Activated CD4-positive, alpha-beta T cell treated with anti-CD3 and anti-CD28 coated beads, Interleukin-2, amount 50 U/mL, for 4 hours (primary cell): ENCODE measurements at regions not wholly inside any gene's neighbourhood (a gene's known extent, or its start where the extent isn't known, plus 50 kb on each side); places are given as distances from the start of the nearest gene placed in this dataset.
"Not testable (repeated sequence)": the region's sequence is repeated elsewhere in the genome, so short reads cannot be mapped to it uniquely, and the experiment has no call there.

Experiments
- DNase-seq, 2 experiments: peaks; one replicate each; pipeline ENCODE4 v3.0.0-alpha.2; 2020

DNA sequence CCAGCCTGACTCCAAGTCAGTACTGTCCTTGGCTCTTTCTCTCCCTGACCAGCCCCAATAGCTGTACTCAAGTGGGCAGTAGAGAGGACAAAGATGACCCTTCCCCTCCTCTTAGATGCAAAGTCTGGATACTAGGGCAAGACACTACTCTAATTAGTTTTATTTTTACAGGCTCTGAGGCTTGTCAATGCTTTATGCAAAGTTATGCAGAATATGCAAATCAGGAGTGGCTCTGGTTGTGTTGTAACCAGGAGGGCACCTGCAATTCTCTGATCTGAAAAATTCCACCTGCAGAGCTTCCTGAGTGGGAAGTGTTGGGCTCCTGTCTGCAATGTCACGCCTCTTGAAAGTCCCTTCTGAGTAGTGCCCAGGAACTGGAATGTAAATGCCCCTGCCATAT is 201.5 kb downstream of the RGS3 start:
- no peak for DNase-seq

DNA sequence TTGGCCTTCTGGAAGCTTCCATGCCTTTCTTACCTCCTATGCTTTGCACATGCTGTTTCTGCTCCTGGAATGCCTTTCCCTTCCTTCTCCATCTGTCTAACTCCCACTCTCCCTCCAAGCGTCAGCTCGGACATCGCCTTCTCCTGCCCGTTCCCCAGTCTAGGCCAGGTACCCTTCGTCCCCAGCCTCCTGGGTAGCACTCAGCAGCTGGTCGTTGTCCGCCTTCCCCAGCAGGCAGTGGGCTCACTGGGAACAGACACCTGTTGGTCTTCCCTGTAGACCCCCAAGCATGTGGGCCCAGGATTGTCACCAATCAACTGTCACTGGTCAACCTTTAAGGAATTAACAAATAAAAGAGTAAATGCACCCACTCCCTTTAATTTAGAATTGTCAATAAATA is 202.2 kb downstream of the RGS3 start:
- DNase-seq: no peak

DNA sequence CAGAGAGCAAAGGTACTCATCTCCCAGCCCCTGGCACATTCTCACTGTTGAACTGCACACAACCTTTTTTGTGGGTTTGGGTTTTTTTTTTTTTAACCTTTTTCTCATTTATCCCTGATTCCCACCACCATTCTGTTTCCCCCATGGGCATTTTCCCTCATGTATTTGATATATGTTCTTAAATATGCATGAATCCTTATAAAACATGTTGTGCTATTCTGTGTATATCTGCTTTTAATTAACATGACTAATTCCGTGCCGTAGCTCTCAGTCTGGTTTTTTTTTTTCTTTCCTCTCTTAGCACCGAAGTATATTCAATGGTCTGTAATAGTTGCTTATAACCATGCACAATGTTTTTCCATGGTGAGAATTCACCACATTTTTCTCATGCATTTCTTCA is 204.5 kb downstream of the RGS3 start:
- no peak for DNase-seq

DNA sequence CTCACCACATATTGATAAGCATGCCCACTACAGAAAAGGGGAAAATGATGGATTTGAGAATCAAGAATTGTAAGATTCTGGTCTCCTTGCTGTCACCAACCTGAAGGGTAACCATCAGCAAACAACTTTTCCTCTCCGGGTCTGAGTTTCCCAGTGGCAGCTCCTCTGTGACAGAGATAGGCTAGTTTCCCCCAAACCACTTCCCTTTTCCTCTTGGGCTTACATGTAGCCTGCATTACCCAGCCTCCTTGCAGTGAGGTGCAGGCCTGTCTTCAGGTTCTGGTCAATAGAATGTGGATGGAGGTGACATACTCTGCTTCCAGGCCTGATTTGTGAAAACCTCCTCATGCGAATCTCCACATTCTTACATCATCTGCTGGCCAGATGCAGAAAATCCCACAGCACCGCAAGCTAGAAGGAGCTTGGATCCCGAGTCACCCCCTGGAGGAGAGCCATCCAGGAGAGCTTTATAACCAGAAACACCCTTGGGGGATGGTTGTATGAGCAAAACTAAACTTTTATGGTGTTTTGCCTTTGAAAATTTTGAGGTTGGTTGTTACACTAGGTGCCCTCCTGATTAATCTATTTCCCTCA is 206.1 kb downstream of the RGS3 start:
- no peak for DNase-seq

DNA sequence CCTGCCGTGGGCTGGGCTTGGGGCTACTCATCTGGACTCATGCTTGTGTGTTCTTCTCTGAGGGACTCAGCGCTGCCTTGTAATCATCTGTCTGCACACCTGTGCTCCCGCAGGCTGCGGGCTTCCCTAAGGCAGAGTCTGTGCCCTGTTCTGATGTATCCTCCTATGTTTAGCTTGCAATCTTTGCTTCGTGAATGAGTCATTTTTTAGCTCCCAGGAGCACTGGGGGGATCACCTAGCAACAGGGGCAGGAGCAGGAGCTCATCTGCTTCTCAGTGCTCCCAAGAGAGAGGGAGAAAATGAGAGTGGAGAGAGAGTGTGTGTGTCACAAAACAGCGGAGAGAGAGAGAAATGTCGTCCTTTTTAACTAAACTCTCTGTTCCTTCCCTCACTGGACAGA is 202.4 kb upstream of the ZNF618 start:
- DNase-seq: no peak

DNA sequence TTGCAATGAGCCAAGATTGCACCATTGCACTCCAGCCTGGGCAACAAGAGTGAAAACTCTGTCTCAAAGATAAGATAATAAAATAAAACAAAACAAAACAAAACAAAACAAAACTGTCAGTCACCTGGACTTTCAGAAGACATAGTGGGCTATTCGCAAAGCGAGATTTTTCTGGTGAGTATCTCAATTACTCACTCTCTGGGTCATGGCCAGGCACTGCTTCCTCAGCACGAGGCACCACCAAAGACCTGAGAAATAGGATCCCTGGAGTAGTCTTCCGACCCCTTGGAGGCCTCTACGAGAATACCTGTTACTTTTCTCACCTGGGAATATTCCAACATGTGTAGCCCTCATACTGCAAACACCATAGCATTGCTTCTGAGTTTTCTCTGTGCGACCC is 201.7 kb upstream of the ZNF618 start:
- no peak for DNase-seq

DNA sequence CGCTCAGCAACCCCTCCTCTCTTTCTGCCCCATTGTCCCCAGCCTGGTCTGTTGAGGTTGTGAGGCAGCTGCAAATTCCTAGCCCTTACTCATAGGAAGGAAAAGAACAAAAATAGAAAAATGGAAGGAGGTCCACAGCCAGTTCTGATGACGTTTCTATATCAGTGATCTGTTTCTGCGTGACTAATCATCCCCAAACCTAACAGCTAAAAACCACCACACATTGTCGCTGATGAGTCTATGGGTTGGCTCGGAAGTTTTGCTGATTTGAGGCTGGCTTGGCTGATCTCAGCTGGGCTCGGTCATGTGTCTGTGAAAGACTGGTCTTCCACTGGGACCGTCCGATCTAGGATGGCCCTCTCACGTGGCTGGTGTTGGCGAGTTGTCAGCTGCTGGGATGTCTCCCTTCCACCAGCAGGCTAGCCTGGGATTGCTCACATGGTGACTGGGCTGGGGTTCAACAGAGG is 200.6 kb upstream of the ZNF618 start:
- no peak for DNase-seq

DNA sequence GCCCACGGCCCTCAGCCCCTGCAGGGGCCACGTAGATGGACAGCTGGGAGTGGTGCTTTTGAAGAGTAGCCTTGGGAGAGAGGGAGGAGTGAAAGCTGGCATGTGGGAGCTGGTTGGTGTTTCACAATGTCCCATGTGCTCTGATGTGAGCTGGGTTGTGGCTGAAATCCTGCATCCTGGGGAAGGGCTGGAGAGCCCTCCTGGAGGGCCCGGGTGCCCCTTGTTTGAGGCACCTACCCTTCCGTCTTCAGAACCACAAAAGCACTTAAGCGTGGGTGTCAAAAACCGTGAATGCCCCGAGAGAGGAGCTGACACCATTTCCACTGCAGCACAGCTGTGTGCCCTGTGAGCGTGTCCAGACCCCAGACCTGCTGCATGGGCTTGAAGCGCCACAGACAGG is 199.1 kb upstream of the ZNF618 start:
- DNase-seq: no peak

DNA sequence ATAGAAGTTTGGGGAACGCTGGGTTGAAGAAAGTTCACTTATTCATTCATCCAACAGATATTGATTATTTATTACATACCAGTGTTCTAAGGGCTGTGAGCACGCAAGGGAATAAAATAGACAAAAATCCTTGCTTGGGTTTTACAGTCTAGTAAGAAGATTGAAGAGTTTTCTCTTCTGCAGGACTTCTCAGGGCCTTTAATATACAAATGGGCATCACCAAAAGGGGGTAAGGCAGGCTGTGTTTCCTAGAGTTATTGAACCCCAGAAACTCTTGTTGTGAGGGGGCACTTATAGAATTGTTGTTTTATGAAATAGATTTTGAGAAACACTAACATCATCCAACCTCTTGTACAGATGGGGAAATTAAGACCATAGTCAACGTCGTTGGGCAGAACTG is 198.5 kb upstream of the ZNF618 start:
- no peak for DNase-seq

DNA sequence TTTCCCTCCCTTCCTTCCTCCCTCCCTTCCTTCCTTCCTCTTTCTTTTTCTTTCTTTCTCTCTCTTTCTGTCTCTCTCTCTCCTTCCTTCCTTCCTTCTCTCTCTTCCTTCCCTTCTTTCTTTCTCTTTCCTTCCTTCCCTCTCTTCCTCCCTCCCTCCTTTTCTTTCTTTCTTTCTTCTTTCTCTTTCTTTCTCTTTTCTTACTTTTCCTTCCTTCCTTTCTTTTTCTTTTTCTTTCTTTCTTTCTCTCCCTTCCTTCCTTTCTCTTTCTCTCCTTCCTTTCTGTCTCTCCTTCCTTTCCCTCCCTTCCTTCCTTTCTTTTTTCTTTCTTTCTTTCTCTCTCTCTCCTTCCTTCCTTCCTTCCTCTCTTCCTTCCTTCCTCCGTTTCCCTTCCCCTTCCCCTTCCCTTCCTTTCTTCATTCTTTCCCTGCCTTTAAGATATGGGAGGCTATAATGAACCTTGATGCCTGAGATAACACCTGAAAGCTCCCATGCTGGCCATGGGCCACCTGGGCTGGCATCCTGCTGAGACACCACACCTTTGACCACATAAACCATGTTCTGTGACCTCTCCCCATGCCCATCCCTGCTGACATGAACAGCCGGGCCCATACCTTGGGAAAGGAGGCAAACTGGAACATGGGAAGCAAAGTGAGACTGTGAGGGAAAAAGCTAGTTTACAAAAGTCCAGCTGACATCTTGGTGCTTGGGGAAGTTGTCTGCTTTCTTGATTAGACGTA is 197.8 kb upstream of the ZNF618 start:
- DNase-seq: no peak

DNA sequence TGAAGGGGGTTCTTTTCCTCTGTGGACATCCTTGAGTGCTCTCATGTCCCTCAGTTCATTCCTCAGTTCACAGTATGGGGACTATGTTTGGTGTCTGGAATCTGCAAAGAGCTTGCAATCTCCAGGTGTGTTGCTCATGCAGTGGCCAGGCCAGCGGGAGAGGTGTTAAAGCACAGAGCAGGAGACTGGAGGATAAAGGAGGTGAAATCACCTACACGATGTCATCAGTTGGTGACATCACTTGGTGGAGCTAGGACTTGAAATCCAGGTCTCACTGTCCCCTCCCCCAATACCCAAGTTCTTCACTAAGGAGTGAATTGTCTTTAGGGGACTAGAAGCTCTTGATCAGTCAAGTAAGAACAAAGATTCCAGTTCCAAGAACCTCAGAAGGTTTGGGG is 197.3 kb upstream of the ZNF618 start:
- no peak for DNase-seq

DNA sequence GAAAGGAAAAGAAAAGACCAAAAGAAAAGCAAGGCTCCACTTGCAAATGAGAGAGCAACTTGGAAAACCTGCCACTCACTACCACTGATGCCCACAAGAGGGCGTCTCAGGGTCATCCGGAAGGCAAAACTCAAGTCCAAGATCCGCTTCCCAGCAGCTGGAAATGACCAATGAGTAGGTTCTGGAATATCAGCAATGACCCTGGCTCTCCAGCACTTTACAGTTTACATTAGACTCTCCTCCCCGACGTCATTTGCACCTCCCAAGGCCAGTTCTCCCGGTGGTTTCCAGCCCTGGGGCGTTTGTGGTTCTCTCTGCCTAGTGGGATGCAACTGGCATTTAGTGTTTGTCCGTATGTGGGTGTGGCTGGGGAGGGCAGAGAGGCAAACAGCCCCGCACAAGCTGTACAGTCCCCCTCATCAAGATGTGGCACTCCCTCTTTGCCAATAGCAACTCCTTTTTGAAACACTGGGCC is 193.8 kb upstream of the ZNF618 start:
- peak in 1 of 2 experiments; percentile 6 for DNase-seq

DNA sequence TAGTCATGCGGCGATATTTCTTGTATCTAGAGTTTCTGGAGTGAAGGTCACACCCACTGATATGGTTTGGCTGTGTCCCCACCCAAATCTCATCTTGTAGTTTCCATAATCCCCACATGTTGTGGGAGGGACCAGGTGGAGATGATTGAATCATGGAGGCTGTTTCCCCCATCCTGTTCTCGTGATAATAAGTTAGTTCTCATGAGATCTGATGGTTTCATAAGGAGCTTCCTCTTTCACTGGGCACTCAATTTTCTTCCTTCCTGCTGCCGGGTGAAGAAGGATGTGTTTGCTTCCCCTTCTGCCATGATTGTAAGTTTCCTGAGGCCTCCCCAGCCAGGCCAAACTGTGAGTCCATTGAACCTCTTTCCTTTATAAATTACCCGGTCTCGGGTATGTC is 190.5 kb upstream of the ZNF618 start:
- not testable (repeated sequence) for DNase-seq

DNA sequence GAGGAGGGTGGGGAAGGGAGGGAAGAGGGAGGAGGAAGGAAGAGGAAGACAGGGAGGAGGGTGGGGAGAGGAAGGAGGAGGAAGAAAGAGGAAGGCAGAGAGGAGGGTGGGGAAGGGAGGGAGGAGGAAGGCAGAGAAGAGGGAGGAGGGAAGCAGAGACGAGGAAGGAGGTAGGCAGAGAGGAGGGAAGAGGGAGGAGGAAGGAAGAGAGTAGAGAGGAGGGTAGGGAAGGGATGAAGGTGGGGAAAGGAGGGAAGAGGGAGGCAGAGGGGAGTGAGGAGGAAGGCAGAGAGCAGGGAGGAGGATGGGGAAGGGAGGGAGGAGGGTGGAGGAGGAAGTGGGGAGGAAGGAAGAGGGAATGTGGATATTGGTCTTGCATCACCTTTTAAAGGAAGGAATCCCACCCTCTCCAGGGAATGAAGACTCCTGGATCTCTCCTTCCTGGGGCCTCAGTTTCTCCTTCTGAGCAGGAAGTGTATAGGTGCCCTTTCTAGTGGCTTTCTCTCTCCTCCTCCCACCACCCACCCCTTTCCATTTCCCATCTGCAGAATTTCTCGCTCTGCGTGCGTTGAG is 188.9 kb upstream of the ZNF618 start:
- DNase-seq: no peak

DNA sequence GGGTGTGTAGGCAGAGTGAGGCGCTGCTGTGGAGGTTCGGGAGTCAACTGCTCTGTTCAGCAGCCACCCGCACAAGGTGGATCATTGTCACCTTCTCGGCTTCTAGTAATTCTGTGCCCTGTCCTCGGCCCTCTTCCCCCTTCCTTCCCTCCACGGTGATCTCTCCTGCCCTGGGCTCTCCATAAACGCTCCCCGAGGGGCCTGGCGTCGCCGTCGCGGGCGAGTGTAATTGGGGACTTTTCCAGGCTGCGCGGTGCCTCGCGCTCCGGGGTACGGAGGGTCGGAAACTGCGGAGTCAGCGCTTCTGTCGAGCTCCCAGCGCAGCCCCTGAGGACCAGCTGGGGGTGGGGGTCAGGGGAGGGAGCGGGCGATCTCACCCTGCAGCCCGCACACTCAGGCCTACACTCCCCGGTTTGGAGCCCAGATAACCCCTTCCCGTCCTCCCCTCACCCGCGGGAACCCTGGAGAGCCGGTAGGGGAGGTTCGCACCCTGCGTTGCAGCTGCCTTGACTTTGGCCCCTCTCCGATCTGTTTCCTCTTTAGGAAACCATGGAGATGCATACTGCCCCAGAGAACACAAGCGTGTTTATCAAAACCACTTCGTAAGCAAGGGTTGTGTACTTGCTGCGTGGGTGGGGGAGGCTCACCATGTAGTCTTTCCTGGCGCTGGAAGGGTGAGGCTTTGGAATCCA is 188.3 kb upstream of the ZNF618 start:
- no peak for DNase-seq

DNA sequence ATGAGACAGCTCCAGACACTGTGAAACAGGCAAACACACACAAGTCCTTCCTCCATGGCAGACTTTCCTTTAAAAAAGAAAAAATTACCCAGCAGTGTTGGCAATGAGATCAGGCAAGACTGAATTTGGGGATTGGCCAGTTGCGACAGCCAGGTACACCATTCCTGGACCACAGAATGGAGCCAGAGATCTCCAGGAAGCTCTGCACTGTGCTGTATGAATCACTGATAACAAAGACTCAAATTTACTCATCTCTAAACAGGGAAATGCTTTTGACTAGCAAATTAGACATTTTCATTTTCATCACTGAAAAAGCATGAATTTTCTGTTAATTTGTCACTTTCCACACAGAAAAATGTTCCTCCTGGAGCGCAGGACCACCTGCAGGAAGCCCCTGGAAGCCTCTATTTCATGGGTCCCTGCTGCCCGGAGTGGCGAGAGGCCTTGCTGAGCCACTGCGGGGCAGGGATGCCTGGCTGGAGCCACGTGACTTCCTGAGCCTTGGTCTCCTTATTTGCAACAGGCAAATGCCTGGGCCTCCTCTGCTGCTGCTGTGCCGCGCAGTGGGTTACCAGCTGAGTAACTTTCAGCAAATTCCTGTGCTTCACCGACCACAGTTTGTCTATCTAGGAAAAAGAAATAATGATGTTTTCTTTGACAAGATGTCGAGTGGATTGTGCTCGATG is 185.9 kb upstream of the ZNF618 start:
- no peak for DNase-seq

DNA sequence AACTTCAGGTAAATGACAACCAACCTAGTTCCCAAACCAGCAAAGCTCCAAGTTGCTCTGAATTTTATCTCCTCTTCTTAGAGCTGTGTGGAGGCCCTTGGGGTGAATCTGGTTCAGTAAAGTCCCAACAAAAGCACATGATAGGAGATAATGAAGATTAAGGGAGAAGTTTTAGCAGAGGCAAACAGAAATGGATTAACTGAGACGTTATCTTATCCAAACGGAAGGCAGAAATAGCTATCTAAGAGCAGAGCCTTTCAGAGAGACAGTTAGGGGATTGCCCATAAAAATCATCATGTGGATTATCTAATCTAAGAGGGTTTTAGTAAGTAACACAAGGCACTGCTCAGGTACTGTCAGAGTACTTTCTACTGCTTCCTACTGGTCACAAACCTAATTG is 183.9 kb upstream of the ZNF618 start:
- no peak for DNase-seq

DNA sequence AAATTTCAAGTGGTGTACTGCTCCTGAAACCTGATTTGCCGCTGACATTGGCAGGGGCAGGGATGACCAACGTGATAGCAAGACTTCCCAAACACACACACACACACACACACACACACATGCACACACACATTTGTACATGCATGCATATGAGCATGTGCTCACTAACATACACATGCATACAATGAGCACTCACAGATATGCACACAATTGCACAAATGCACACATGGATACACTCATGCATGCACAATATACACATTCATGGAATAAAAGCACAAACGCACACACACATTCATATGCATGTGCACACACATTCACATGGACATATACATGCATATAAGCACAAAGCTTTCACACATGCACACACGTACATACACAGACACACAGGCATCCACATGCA is 181.2 kb upstream of the ZNF618 start:
- DNase-seq: no peak

DNA sequence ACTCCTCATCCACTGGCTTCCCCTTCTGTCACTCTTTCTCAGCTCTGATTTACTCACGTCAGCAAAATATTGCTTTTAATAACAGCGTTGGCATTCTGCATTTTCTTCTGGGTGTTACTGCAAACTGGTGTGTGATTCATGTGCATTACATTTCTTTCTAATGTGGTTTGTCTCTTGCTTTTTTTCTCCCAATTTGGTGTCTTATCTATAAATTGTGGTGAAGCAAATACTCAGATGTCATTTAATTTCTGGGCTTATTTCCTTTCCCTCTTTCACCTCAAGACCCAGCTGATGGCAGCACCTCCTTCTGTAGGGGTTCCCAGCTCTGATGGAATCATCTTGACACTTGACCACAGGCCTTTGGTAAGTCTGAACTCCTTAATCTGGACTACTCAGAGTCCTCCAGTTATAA is 180.7 kb upstream of the ZNF618 start:
- DNase-seq: no peak

DNA sequence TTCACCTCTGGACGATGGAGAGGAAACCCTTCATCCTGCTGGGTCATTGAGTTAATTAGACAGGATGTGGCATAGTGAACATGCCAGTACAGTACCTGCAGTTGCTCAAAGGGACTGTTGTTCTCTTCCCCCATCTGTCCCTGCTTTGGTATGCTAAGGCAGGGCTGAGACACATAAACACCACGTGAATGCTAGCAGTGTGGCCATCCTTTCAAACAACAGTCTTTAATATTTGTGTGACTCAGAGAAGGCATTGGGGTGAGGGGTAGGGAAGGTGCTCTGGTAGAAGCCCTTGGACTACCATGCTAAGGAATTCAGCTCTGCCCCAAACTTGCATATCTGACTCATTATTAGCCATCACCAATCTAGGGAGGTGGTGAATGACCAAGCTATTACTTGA is 180.2 kb upstream of the ZNF618 start:
- DNase-seq: no peak

DNA sequence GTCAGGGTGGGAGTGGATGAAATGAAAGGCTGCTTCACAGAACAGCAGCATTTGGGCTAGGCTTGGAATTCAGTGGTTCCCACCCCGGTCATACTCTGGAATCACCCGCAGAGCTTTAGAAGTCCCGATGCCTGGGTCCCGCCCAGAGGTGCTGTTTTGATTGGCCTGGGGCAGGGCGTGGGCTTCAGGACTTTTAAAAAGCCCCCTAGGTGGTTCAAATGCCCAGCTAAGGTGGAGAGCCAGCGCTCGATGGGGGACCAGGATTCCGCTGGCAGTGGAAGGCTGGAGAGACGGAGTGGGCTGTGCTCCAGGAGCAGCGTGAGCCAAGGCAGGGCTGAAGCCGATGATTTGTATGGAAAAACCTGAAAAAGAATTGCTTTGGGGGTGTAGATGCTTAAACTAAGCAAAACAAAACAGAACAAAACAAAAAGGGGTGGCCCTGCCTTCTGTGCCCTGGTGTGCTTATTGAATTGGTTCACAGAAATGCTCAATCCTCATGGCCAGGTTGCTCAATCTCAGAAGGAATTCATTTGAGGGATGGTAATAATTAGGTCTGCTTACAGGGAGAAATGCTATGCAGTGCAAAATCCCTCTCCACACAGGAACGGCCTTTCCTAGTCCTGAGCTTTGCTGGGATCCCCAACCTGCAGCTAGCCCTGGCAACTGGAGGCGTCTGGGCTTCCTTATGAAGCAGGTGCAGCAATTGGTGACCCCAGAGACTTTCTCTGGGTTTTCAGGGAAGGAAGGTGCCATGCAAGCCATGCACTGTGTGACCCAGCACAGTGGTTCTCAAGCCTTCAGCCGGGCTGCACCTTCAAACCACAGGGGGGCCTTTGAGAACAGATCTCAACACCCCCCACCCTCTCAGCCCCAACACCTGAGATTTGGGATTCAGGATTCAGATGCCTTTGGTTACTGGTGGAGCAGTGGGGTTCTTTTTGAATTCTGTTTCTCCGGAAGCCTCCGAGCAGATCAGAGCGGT is 174.0 kb upstream of the ZNF618 start:
- DNase-seq: no peak
